ENCODE measurements at regions not wholly inside any gene's neighbourhood (a gene's known extent, or its start where the extent isn't known, plus 50 kb on each side); places are given as distances from the start of the nearest gene placed in this dataset.
"Not testable (repeated sequence)": the region's sequence is repeated elsewhere in the genome, so short reads cannot be mapped to it uniquely, and the experiment has no call there.

GRCh38 chr4:170687751-170688150, 598.0 kb upstream of the AADAT start:
- DNase-seq: no peak

DNA sequence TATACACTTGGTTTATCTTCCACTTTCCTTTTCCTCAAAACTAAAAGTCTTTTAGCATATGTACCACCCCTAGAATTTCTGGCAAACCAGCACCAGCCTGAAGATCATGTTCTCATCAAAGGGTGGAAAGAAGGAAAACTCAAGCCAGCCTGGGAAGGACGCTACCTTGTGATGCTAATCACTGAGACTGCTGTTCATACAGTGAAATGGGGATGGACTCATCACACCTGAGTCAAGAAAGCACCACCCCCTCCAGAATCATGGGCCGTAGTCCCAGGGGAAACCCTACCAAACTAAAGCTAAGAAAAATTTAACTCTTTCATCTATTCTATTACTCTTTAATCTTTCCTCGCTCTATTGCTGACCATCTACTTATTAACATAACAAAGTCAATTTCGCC, 595.9 kb upstream of the AADAT start:
- DNase-seq: not testable (repeated sequence)

DNA sequence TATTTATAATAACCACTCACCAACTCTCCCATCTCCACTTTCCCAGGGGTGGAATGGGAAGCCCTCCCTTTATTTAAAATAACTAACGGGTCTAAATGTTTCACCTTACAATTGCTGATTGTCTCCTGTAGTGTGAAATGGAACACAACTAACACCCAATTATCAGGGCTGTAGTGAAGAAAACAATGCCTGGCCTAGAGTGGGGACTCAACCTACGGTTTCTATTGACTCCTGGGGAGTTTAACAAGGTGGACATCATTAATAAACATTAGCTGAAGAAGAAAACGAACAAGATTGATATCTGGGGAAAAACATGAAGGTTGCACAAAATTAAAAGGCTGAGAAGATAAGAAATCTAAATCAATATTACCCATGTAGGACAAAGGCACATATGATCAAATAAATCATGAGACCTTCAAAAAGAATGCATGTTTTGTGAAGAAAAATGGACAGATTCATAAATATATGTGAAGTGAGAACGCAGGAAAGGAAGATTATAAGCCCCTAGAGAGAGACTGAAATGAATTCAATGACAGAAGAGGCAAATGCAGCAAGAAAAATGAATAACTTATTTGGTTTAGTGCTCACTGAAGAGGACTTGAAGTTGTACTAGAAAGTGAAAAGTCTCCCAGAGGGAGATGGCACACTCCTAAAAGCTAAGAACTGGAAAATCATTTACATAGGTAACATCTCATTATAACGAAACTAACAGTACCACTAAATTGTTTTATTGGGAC, 593.0 kb upstream of the AADAT start:
- no peak for DNase-seq

GRCh38 chr4:170682087-170682486, 592.3 kb upstream of the AADAT start:
- DNase-seq: not testable (repeated sequence)

DNA sequence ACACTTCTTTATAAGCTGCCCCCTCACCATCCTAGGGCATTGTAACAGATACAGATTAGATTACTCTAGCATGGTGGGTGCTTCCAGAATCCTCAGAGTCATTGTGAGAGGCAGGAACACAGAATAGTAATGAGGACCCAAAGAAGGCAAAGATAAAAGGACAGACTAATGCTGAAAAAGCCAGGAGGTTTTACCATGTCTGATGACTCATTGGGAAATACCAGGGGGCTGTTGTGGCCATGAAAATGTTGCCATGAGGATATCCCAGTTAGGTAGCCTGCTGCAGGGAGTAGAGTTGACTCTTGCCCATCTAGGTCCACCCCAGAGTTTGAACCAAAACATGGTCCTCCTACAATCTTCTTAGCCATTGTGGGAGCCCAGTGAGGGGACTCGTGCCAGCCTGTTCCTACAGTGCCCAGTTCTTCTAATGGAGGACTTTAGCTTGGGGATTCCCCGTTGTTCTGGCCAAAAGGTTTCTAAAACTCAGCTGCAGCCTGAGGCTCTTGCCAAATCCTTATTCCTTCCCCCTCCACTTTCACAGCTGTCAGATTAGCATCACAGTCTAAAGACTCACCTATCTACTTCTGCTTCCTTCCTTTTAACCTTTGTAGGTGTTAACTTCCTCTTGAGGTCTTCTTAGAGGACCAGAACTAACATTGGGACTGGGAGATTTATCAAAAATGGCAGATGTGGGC, 586.0 kb upstream of the AADAT start:
- DNase-seq: no peak

GRCh38 chr4:170674176-170674575, 584.4 kb upstream of the AADAT start:
- DNase-seq: no peak

GRCh38 chr4:170672381-170672965, 582.7 kb upstream of the AADAT start:
- DNase-seq: no peak

- DNase-seq: no peak
Measured at GRCh38 chr4:170671171-170671570, 581.4 kb upstream of the AADAT start.

- no peak for DNase-seq
Measured at GRCh38 chr4:170667814-170668213, 578.1 kb upstream of the AADAT start.

- no peak for DNase-seq
Measured at GRCh38 chr4:170666909-170667308, 577.2 kb upstream of the AADAT start.

DNA sequence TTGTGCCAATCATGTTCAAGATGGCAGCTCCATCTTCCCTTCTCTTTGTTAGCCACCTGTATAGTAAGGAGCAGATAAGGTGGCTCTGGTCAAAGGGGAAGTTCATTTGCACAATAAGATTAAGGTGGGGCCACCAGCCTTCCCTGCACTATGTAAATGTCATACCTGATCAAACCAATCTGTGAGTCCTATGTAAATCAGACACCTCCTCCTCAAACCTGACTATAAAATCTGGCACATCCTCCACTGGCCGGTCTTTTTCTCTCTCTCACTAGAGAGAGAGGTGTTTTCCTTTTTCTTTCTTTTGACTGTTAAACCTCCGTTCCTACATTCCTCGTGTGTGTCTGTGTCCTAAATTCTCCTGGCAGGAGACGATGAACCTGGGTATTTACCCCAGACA, 572.5 kb upstream of the AADAT start:
- DNase-seq: no peak

DNA sequence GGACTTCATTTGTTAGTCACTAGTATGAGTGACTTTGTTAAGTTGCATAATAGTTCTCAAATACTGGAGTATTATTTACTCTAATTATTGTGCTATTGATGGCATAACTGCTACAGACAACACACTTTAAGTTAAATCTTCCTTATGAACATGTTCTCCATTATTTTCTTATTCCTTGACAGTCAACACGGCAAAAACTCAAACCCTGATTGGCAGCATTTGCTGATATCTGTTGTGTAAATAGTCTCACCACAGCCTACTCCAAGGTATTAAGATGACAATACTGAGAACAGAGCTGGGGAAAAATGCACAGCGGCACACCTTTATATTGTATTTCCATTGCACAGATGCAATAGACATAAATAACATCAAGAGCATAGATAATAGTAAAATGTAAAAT, 568.0 kb upstream of the AADAT start:
- DNase-seq: no peak

GRCh38 chr4:170656506-170656905, 566.8 kb upstream of the AADAT start:
- no peak for DNase-seq

GRCh38 chr4:170652571-170652970, 562.8 kb upstream of the AADAT start:
- no peak for DNase-seq

- DNase-seq: no peak
Measured at GRCh38 chr4:170651786-170652185, 562.0 kb upstream of the AADAT start.

- DNase-seq: no peak
Measured at GRCh38 chr4:170627418-170627817, 537.7 kb upstream of the AADAT start.

GRCh38 chr4:170623899-170624298, 534.1 kb upstream of the AADAT start:
- no peak for DNase-seq

GRCh38 chr4:170610434-170610833, 520.7 kb upstream of the AADAT start:
- DNase-seq: no peak

- no peak for DNase-seq
Measured at GRCh38 chr4:170599894-170600293, 510.1 kb upstream of the AADAT start.

DNA sequence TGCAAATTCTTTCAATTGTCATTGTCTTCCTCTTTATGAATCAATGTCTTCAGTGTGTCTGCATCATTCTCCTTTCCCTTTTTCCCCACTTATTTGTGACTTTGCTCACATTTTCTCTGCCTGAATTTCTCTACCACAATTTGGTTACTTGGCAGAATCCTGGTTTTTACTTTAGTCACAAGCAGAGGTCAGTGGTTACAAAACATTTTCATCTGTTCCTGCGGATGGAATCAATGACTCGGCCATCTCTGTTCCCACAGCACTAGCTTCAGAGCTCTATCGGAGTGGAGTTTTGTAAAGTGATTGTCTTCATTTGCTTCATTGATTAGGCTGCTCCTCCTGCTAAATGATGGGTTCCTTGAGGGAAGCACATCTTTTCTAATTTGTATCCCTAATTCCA, 501.3 kb upstream of the AADAT start:
- no peak for DNase-seq

GRCh38 chr4:170589597-170590191, 499.9 kb upstream of the AADAT start:
- DNase-seq: no peak

- DNase-seq: no peak
Measured at GRCh38 chr4:170581969-170582368, 492.2 kb upstream of the AADAT start.

GRCh38 chr4:170581322-170581721, 491.6 kb upstream of the AADAT start:
- DNase-seq: no peak

Data from skin of body (tissue), 1 donor.